ENCODE measurements at regions not wholly inside any gene's neighbourhood (a gene's known extent, or its start where the extent isn't known, plus 50 kb on each side); places are given as distances from the start of the nearest gene placed in this dataset.

DNA sequence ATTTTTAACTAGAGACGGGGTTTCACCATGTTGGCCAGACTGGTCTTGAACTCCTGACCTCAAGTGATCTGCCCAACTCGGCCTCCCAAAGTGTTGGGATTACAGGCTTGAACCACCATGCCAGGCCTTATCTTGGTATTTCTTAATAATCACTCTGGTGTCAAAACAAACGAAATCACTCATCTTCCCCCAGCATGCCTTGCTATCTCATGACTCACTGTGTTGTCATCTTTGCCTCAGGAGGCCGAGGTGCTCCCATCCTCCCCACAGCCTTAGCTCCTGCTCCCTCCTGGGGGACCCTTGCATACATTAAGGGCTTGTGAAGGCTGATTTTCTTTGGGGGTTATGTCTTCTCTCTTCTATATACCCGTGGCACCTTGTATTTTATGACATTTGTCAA lies 250.1 kb upstream of the DPP10 start:
- TF ChIP-seq RAD21 (IDR thresholded peaks at IDR 0.05) (no peak), JUND (IDR thresholded peaks at IDR 0.05) (no peak), SP1 (IDR thresholded peaks at IDR 0.05) (no peak), GABPA (IDR thresholded peaks at IDR 0.05 in 1 of 2, conservative IDR thresholded peaks at IDR 0.05 in 1 of 2) (no peak), TAF1 (conservative IDR thresholded peaks at IDR 0.05) (no peak)
- TF ChIP-seq, protein P1, sequence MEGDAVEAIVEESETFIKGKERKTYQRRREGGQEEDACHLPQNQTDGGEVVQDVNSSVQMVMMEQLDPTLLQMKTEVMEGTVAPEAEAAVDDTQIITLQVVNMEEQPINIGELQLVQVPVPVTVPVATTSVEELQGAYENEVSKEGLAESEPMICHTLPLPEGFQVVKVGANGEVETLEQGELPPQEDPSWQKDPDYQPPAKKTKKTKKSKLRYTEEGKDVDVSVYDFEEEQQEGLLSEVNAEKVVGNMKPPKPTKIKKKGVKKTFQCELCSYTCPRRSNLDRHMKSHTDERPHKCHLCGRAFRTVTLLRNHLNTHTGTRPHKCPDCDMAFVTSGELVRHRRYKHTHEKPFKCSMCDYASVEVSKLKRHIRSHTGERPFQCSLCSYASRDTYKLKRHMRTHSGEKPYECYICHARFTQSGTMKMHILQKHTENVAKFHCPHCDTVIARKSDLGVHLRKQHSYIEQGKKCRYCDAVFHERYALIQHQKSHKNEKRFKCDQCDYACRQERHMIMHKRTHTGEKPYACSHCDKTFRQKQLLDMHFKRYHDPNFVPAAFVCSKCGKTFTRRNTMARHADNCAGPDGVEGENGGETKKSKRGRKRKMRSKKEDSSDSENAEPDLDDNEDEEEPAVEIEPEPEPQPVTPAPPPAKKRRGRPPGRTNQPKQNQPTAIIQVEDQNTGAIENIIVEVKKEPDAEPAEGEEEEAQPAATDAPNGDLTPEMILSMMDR (IDR thresholded peaks at IDR 0.05; ENCODE audit: low read depth, low read length, missing input control) = no peak
- TF ChIP-seq, protein P2, sequence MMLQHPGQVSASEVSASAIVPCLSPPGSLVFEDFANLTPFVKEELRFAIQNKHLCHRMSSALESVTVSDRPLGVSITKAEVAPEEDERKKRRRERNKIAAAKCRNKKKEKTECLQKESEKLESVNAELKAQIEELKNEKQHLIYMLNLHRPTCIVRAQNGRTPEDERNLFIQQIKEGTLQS (IDR thresholded peaks at IDR 0.05) = no peak
- TF ChIP-seq, protein P3, sequence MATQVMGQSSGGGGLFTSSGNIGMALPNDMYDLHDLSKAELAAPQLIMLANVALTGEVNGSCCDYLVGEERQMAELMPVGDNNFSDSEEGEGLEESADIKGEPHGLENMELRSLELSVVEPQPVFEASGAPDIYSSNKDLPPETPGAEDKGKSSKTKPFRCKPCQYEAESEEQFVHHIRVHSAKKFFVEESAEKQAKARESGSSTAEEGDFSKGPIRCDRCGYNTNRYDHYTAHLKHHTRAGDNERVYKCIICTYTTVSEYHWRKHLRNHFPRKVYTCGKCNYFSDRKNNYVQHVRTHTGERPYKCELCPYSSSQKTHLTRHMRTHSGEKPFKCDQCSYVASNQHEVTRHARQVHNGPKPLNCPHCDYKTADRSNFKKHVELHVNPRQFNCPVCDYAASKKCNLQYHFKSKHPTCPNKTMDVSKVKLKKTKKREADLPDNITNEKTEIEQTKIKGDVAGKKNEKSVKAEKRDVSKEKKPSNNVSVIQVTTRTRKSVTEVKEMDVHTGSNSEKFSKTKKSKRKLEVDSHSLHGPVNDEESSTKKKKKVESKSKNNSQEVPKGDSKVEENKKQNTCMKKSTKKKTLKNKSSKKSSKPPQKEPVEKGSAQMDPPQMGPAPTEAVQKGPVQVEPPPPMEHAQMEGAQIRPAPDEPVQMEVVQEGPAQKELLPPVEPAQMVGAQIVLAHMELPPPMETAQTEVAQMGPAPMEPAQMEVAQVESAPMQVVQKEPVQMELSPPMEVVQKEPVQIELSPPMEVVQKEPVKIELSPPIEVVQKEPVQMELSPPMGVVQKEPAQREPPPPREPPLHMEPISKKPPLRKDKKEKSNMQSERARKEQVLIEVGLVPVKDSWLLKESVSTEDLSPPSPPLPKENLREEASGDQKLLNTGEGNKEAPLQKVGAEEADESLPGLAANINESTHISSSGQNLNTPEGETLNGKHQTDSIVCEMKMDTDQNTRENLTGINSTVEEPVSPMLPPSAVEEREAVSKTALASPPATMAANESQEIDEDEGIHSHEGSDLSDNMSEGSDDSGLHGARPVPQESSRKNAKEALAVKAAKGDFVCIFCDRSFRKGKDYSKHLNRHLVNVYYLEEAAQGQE (IDR thresholded peaks at IDR 0.05) = no peak

Data from liver (tissue), 3 donors.